Activated naive CD8-positive, alpha-beta T cell treated with anti-CD3 and anti-CD28 coated beads, Interleukin-2, amount 50 U/mL, for 24 hours (primary cell): ENCODE measurements at regions not wholly inside any gene's neighbourhood (a gene's known extent, or its start where the extent isn't known, plus 50 kb on each side); places are given as distances from the start of the nearest gene placed in this dataset.

Source experiments
- ATAC-seq: fragments of 150-1000 bp; cut with Tn5 transposase; one replicate; pipeline ENCODE4 v1.10.0; 2021
- DNase-seq: peaks from one replicate; pipeline ENCODE4 v3.0.0; 2021
- H3K27ac Mint-ChIP-seq: one replicate; pipeline ENCODE4 v1.8.0; 2021; ENCODE audit warnings: mild to moderate bottlenecking, mixed read lengths
- H3K27me3 Mint-ChIP-seq: one replicate; pipeline ENCODE4 v1.8.0; 2021; ENCODE audit warnings: mixed read lengths
- H3K36me3 Mint-ChIP-seq: one replicate; pipeline ENCODE4 v1.8.0; 2021; ENCODE audit warnings: low read depth, mixed read lengths
- H3K4me1 Mint-ChIP-seq: one replicate; pipeline ENCODE4 v1.8.0; 2021; ENCODE audit warnings: mixed read lengths
- H3K4me3 Mint-ChIP-seq: one replicate; pipeline ENCODE4 v1.8.0; 2021; ENCODE audit warnings: mild to moderate bottlenecking, moderate library complexity, mixed read lengths
- H3K9me3 Mint-ChIP-seq: one replicate; pipeline ENCODE4 v1.8.0; 2021; ENCODE audit warnings: mixed read lengths

- no peak overlapping the region for H3K4me3 Mint-ChIP-seq
- no peaks in the 10 kb centered on the region for H3K36me3 Mint-ChIP-seq
- H3K9me3 Mint-ChIP-seq, result no peaks in the 10 kb centered on the region
- DNase-seq (no peak), ATAC-seq (no peak)
- no peaks in the 10 kb centered on the region for H3K4me1 Mint-ChIP-seq
- no peaks in the 10 kb centered on the region for H3K27me3 Mint-ChIP-seq
- no peak overlapping the region for H3K27ac Mint-ChIP-seq
Measured at GRCh38 chr14:55756557-55756956, 176.6 kb downstream of the KTN1 start.

- H3K4me1 Mint-ChIP-seq, result peaks cover 2% of the 10 kb centered on the region
- no peak overlapping the region for H3K27ac Mint-ChIP-seq
- ATAC-seq, result no peak
Measured at GRCh38 chr14:55758796-55759195, 178.8 kb downstream of the KTN1 start.

GRCh38 chr14:55760789-55761566, 181.0 kb downstream of the KTN1 start:
- DNase-seq, result no peak
- peaks cover 1% of the 10 kb centered on the region for H3K27me3 Mint-ChIP-seq
- peaks cover 2% of the 10 kb centered on the region for H3K4me1 Mint-ChIP-seq
- no peak overlapping the region for H3K27ac Mint-ChIP-seq
- H3K4me3 Mint-ChIP-seq, result no peak overlapping the region
- no peak for ATAC-seq
- peaks cover 4% of the 10 kb centered on the region for H3K9me3 Mint-ChIP-seq
- no peaks in the 10 kb centered on the region for H3K36me3 Mint-ChIP-seq

More at GRCh38 chr14:55758796-55759195, 178.8 kb downstream of the KTN1 start:
- DNase-seq, result no peak
- no peak overlapping the region for H3K4me3 Mint-ChIP-seq
- no peaks in the 10 kb centered on the region for H3K27me3 Mint-ChIP-seq
- no peaks in the 10 kb centered on the region for H3K9me3 Mint-ChIP-seq
- no peaks in the 10 kb centered on the region for H3K36me3 Mint-ChIP-seq

- peaks cover 2% of the 10 kb centered on the region for H3K4me1 Mint-ChIP-seq
- no peak overlapping the region for H3K4me3 Mint-ChIP-seq
- ATAC-seq (peak; percentile 15), DNase-seq (no peak)
- H3K27ac Mint-ChIP-seq, result no peak overlapping the region
- H3K36me3 Mint-ChIP-seq, result no peaks in the 10 kb centered on the region
- H3K27me3 Mint-ChIP-seq, result peaks cover 1% of the 10 kb centered on the region
- H3K9me3 Mint-ChIP-seq, result peaks cover 4% of the 10 kb centered on the region
Measured at GRCh38 chr14:55761651-55762050, 181.6 kb downstream of the KTN1 start.

GRCh38 chr14:55762595-55763232, 182.7 kb downstream of the KTN1 start:
- Mint-ChIP-seq H3K27ac (no peak overlapping the region), H3K4me1 (peaks cover 2% of the 10 kb centered on the region), H3K9me3 (peaks cover 4% of the 10 kb centered on the region), H3K36me3 (no peaks in the 10 kb centered on the region), H3K27me3 (peaks cover 1% of the 10 kb centered on the region), H3K4me3 (no peak overlapping the region)
- ATAC-seq (peak; percentile 18), DNase-seq (no peak)

GRCh38 chr14:55764784-55765183, 184.8 kb downstream of the KTN1 start:
- Mint-ChIP-seq H3K27me3 (peaks cover 1% of the 10 kb centered on the region), H3K36me3 (no peaks in the 10 kb centered on the region), H3K9me3 (peaks cover 10% of the 10 kb centered on the region), H3K4me1 (peaks cover 2% of the 10 kb centered on the region), H3K4me3 (no peak overlapping the region), H3K27ac (no peak overlapping the region)
- no peak for ATAC-seq
- no peak for DNase-seq

GRCh38 chr14:55766071-55766470, 186.1 kb downstream of the KTN1 start:
- ATAC-seq (no peak), DNase-seq (no peak)
- peaks cover 2% of the 10 kb centered on the region for H3K4me1 Mint-ChIP-seq
- peaks cover 7% of the 10 kb centered on the region for H3K27me3 Mint-ChIP-seq
- H3K36me3 Mint-ChIP-seq, result no peaks in the 10 kb centered on the region
- no peak overlapping the region for H3K27ac Mint-ChIP-seq
- H3K4me3 Mint-ChIP-seq, result no peak overlapping the region
- peaks cover 10% of the 10 kb centered on the region for H3K9me3 Mint-ChIP-seq

GRCh38 chr14:55767286-55767685, 187.3 kb downstream of the KTN1 start:
- ATAC-seq (no peak), DNase-seq (no peak)
- peaks cover 10% of the 10 kb centered on the region for H3K9me3 Mint-ChIP-seq
- H3K4me1 Mint-ChIP-seq, result peaks cover 2% of the 10 kb centered on the region
- no peaks in the 10 kb centered on the region for H3K36me3 Mint-ChIP-seq
- H3K27ac Mint-ChIP-seq, result no peak overlapping the region
- H3K27me3 Mint-ChIP-seq, result peaks cover 7% of the 10 kb centered on the region
- H3K4me3 Mint-ChIP-seq, result no peak overlapping the region

GRCh38 chr14:55769877-55770276, 189.9 kb downstream of the KTN1 start:
- Mint-ChIP-seq H3K27ac (no peak overlapping the region), H3K9me3 (peaks cover 10% of the 10 kb centered on the region), H3K36me3 (no peaks in the 10 kb centered on the region), H3K4me3 (no peak overlapping the region), H3K4me1 (no peaks in the 10 kb centered on the region), H3K27me3 (peaks cover 7% of the 10 kb centered on the region)
- DNase-seq (no peak), ATAC-seq (no peak)

- Mint-ChIP-seq H3K9me3 (peaks cover 7% of the 10 kb centered on the region), H3K4me3 (no peak overlapping the region), H3K27me3 (peaks cover 5% of the 10 kb centered on the region), H3K4me1 (no peaks in the 10 kb centered on the region), H3K36me3 (no peaks in the 10 kb centered on the region), H3K27ac (no peak overlapping the region)
- ATAC-seq (no peak), DNase-seq (no peak)
Measured at GRCh38 chr14:55771242-55771981, 191.4 kb downstream of the KTN1 start.

GRCh38 chr14:55772486-55772885, 192.5 kb downstream of the KTN1 start:
- H3K4me3 Mint-ChIP-seq, result no peak overlapping the region
- peaks cover 7% of the 10 kb centered on the region for H3K27me3 Mint-ChIP-seq
- H3K9me3 Mint-ChIP-seq, result peaks cover 7% of the 10 kb centered on the region
- H3K27ac Mint-ChIP-seq, result no peak overlapping the region
- ATAC-seq, result no peak
- DNase-seq, result no peak
- H3K4me1 Mint-ChIP-seq, result no peaks in the 10 kb centered on the region
- no peaks in the 10 kb centered on the region for H3K36me3 Mint-ChIP-seq

GRCh38 chr14:55773312-55773711, 193.3 kb downstream of the KTN1 start:
- Mint-ChIP-seq H3K4me1 (no peaks in the 10 kb centered on the region), H3K9me3 (peaks cover 1% of the 10 kb centered on the region), H3K36me3 (no peaks in the 10 kb centered on the region), H3K4me3 (no peak overlapping the region), H3K27ac (no peak overlapping the region), H3K27me3 (peaks cover 7% of the 10 kb centered on the region)
- DNase-seq (no peak), ATAC-seq (no peak)

GRCh38 chr14:55773984-55774545, 194.1 kb downstream of the KTN1 start:
- Mint-ChIP-seq H3K36me3 (no peaks in the 10 kb centered on the region), H3K27ac (no peak overlapping the region), H3K9me3 (no peaks in the 10 kb centered on the region), H3K27me3 (peaks cover 7% of the 10 kb centered on the region), H3K4me3 (no peak overlapping the region), H3K4me1 (no peaks in the 10 kb centered on the region)
- ATAC-seq, result no peak
- DNase-seq, result no peak

GRCh38 chr14:55777877-55778276, 197.9 kb downstream of the KTN1 start:
- H3K4me3 Mint-ChIP-seq, result no peak overlapping the region
- no peaks in the 10 kb centered on the region for H3K4me1 Mint-ChIP-seq

More at GRCh38 chr14:55777877-55778276, 197.9 kb downstream of the KTN1 start:
- ATAC-seq, result no peak
- no peak for DNase-seq
- Mint-ChIP-seq H3K9me3 (no peaks in the 10 kb centered on the region), H3K27me3 (peaks cover 2% of the 10 kb centered on the region), H3K27ac (no peak overlapping the region), H3K36me3 (no peaks in the 10 kb centered on the region)
